GM12878 (cell line): ENCODE measurements at regions not wholly inside any gene's neighbourhood (a gene's known extent, or its start where the extent isn't known, plus 50 kb on each side); places are given as distances from the start of the nearest gene placed in this dataset.

ENCODE experiments used
- ATAC-seq: fragments of 200-7000 bp; cut with Tn5 transposase; 3 replicates; pipeline ENCODE4 v1.9.1; 2020; ENCODE audit warnings: mild to moderate bottlenecking, moderate library complexity
- BruUV-seq: library from RNA; stranded (reverse); fragments of 400-500 nt; replicated peaks from 2 replicates; lab custom pipeline; 2021; lab: Mats Ljungman, UMichigan
- CTCF ChIA-PET: fragments of 300-600 bp; sonication (Branson Sonifier 250); formaldehyde crosslinking; extraction: SDS; loops from one replicate; lab custom pipeline; 2021; ENCODE audit warnings: inconsistent platforms; lab: Yijun Ruan, JAX
- POLR2A ChIA-PET: fragments of 350-600 bp; formaldehyde crosslinking; extraction: SDS; loops from one replicate; lab custom pipeline; 2021; ENCODE audit warnings: inconsistent platforms; lab: Charles Lee
- RAD21 ChIA-PET: fragments of 300-600 bp; sonication (Branson Sonifier 250); formaldehyde crosslinking; loops from one replicate; lab custom pipeline; 2023; ENCODE audit warnings: antibody characterized with exemption; ENCODE audit not compliant: unreplicated experiment; lab: Charles Lee
- SMC1A ChIA-PET: fragments of 300-600 bp; sonication (Branson Sonifier 250); formaldehyde crosslinking; loops from one replicate; lab custom pipeline; 2023; ENCODE audit not compliant: unreplicated experiment, uncharacterized antibody; lab: Charles Lee
- DNase-seq: peaks from one replicate; pipeline ENCODE4 v3.0.0-alpha.2; 2011; ENCODE audit warnings: low read depth, low spot score
- FAIRE-seq: peaks from 3 replicates; lab custom pipeline; 2011; peaks lifted over from hg19 to GRCh38; lab: Jason Lieb, UNC
- H2AFZ ChIP-seq: 2 replicates; pipeline ENCODE4 v1.6.0; 2011; ENCODE audit warnings: low read depth, low read length, control low read depth; ENCODE audit not compliant: control insufficient read depth
- H3K27ac ChIP-seq: 2 replicates; pipeline ENCODE4 v1.5.1; 2011; ENCODE audit warnings: control low read depth; ENCODE audit not compliant: control insufficient read depth, insufficient read depth
- H3K27me3 ChIP-seq, 2 experiments: replicated peaks in 1 of 2; 2 replicates each; pipeline versions ENCODE4 v1.6.0 to v1.6.1; 2011; ENCODE audit warnings: low read length in 1 of 2; ENCODE audit not compliant: control insufficient read depth in 2 of 2, insufficient read depth in 2 of 2
- H3K36me3 ChIP-seq, 2 experiments: 2 replicates each; pipeline ENCODE4 v1.5.1; 2011; ENCODE audit warnings: low read length in 1 of 2; ENCODE audit not compliant: control insufficient read depth in 2 of 2, insufficient read depth in 2 of 2
- H3K4me1 ChIP-seq: 2 replicates; pipeline ENCODE4 v1.6.1; 2011; ENCODE audit warnings: mild to moderate bottlenecking, low read length, moderate library complexity, mixed read lengths; ENCODE audit not compliant: control insufficient read depth, insufficient read depth
- H3K4me2 ChIP-seq: 2 replicates; pipeline ENCODE4 v1.6.0; 2011; ENCODE audit warnings: control low read depth; ENCODE audit not compliant: control insufficient read depth, insufficient read depth
- H3K4me3 ChIP-seq: fragments of 200-600 bp; sonication (generic); 2 replicates; pipeline ENCODE4 v1.5.1; 2016
- H3K79me2 ChIP-seq: 2 replicates; pipeline ENCODE4 v1.6.0; 2011; ENCODE audit warnings: low read length; ENCODE audit not compliant: control insufficient read depth, insufficient read depth
- H3K9ac ChIP-seq: 2 replicates; pipeline ENCODE4 v1.8.0; 2011; ENCODE audit warnings: low read length, control low read depth, mixed read lengths; ENCODE audit not compliant: control insufficient read depth, insufficient read depth
- H3K9me3 ChIP-seq: replicated peaks from 3 replicates; pipeline ENCODE4 v1.5.1; 2011; ENCODE audit warnings: mild to moderate bottlenecking, low read length; ENCODE audit not compliant: control insufficient read depth, insufficient read depth
- H4K20me1 ChIP-seq: 2 replicates; pipeline ENCODE4 v1.6.0; 2011; ENCODE audit not compliant: control insufficient read depth, insufficient read depth
- CREB1 ChIP-seq: IDR thresholded peaks from 2 replicates; pipeline ENCODE4 v1.6.1; 2012; ENCODE audit warnings: low read depth, mild to moderate bottlenecking, inconsistent platforms
- EGR1 ChIP-seq, 2 experiments: IDR thresholded peaks; 1 replicate in 1 of 2; 2 replicates in 1 of 2; pipeline ENCODE4 v1.6.1; 2011 to 2012; ENCODE audit warnings: low read depth in 2 of 2, low read length in 2 of 2, borderline replicate concordance in 1 of 2, mild to moderate bottlenecking in 1 of 2, moderate library complexity in 1 of 2
- ESRRA ChIP-seq: IDR thresholded peaks from 2 replicates; pipeline ENCODE4 v1.6.1; 2012; ENCODE audit warnings: mild to moderate bottlenecking, low read length, improper control_type of control experiment
- FOS ChIP-seq: IDR thresholded peaks from 3 replicates; pipeline ENCODE4 v1.6.1; 2011; ENCODE audit warnings: borderline replicate concordance; ENCODE audit not compliant: insufficient read length; ENCODE audit errors: extremely low read depth
- HDAC2 ChIP-seq: fragments of 200-600 bp; sonication (generic); IDR thresholded peaks from 2 replicates; pipeline ENCODE4 v1.6.1; 2017
- MEF2B ChIP-seq: fragments of 450-650 bp; IDR thresholded peaks from 2 replicates; pipeline ENCODE4 v1.6.1; 2018; ENCODE audit warnings: mild to moderate bottlenecking, moderate library complexity; ENCODE audit not compliant: partially characterized antibody, poor library complexity, severe bottlenecking
- NBN ChIP-seq: fragments of 450-650 bp; IDR thresholded peaks from 2 replicates; pipeline ENCODE4 v1.6.1; 2016
- NR2F1 ChIP-seq: fragments of 450-650 bp; conservative IDR thresholded peaks from 2 replicates; pipeline ENCODE4 v1.6.1; 2017; ENCODE audit warnings: mild to moderate bottlenecking
- WGBS: methylation state at CpG from one replicate; pipeline ENCODE4 v1.1.6; 2016; ENCODE audit warnings: low lambda C conversion rate; ENCODE audit not compliant: insufficient replicate concordance, insufficient coverage; ENCODE audit errors: missing lambda C conversion rate; 5-methylcytosine and 5-hydroxymethylcytosine counted together
- in situ Hi-C: fragments of 300-500 bp; cut with MboI; formaldehyde crosslinking; loops from 9 replicates; pipeline ENCODE4 v1.14.3; 2018; ENCODE audit warnings: mixed read lengths
- intact Hi-C: fragments of 100-400 bp; cut with micrococcal nuclease; formaldehyde crosslinking; loops from one replicate; pipeline ENCODE4 v1.14.2; 2022; ENCODE audit not compliant: unreplicated experiment
- TF ChIP-seq, protein P1 (sequence below): fragments of 450-650 bp; formaldehyde crosslinking; IDR thresholded peaks from 2 replicates; pipeline ENCODE4 v1.5.0; 2022; ENCODE audit warnings: mild to moderate bottlenecking, missing genetic modification characterization

DNA sequence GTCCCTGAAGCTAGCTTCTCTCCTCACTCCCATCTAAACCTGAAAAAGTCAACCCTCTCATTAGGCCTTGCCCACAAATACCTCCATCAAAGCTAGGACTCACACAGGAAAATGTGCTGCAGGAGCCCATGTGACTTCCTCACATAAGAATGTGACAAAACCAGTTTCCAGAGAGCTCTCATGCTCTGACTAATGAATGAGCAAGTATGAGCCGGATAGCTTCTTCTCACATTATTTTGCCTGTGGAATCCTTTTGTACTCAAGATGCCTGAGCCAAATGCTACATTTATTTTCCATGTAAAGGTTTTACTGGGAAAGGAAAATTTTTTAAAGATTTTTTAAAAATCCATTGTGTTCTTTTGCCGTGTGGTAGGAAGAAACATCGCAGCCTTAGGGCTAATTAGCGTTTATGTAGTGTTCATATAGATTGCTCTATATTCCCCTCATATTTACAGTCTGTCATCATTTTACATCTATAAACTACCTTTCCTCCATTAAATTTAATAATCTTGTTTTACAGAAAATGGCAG lies 68.6 kb upstream of the CCN6 start:
- ChIA-PET POLR2A (no interaction called here), RAD21 (interaction anchor here (2.0 kb wide), 1 partner anchor 275 kb away, joined by 5 read pairs; no protein-coding TSS in a partner anchor), CTCF (no interaction called here)
- no peaks in the 10 kb centered on the region for H3K79me2 ChIP-seq
- H3K36me3 ChIP-seq = no peaks in the 10 kb centered on the region
- FAIRE-seq (no peak), ATAC-seq (no peak)
- H3K27me3 ChIP-seq = no peaks in the 10 kb centered on the region
- no peak overlapping the region for H3K27ac ChIP-seq
- no peaks in the 10 kb centered on the region for H3K9me3 ChIP-seq
- H2AFZ ChIP-seq = no peak overlapping the region
- TF ChIP-seq EGR1 (IDR thresholded peaks at IDR 0.05; ENCODE audit: borderline replicate concordance in 1 of 2, low read depth in 2 of 2, low read length in 2 of 2) (no peak), NR2F1 (no peak), MEF2B (no peak), NBN (no peak), FOS (no peak), HDAC2 (no peak), ESRRA (no peak), CREB1 (no peak)
- TF ChIP-seq, protein P1, sequence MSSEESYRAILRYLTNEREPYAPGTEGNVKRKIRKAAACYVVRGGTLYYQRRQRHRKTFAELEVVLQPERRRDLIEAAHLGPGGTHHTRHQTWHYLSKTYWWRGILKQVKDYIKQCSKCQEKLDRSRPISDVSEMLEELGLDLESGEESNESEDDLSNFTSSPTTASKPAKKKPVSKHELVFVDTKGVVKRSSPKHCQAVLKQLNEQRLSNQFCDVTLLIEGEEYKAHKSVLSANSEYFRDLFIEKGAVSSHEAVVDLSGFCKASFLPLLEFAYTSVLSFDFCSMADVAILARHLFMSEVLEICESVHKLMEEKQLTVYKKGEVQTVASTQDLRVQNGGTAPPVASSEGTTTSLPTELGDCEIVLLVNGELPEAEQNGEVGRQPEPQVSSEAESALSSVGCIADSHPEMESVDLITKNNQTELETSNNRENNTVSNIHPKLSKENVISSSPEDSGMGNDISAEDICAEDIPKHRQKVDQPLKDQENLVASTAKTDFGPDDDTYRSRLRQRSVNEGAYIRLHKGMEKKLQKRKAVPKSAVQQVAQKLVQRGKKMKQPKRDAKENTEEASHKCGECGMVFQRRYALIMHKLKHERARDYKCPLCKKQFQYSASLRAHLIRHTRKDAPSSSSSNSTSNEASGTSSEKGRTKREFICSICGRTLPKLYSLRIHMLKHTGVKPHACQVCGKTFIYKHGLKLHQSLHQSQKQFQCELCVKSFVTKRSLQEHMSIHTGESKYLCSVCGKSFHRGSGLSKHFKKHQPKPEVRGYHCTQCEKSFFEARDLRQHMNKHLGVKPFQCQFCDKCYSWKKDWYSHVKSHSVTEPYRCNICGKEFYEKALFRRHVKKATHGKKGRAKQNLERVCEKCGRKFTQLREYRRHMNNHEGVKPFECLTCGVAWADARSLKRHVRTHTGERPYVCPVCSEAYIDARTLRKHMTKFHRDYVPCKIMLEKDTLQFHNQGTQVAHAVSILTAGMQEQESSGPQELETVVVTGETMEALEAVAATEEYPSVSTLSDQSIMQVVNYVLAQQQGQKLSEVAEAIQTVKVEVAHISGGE = no peak
- TF ChIP-seq, all 136 proteins: peak for 0
- WGBS = 96% methylated on average over 4 of the region's 4 CpGs
- Histone ChIP-seq H3K4me1 (peaks cover 14% of the 10 kb centered on the region), H4K20me1 (no peaks in the 10 kb centered on the region), H3K4me2 (no peak overlapping the region), H3K4me3 (no peak overlapping the region), H3K9ac (no peak overlapping the region)
- no TSS peak for BruUV-seq
- SMC1A ChIA-PET = interaction anchor here (1.1 to 1.3 kb wide), 2 partner anchors 11 to 266 kb away, joined by 3 read pairs; no protein-coding TSS in a partner anchor
- in situ Hi-C loops (no loop called here), intact Hi-C loops (no loop called here)
- no peak for DNase-seq
